GM18868 (cell line): ENCODE measurements at regions not wholly inside any gene's neighbourhood (a gene's known extent, or its start where the extent isn't known, plus 50 kb on each side); places are given as distances from the start of the nearest gene placed in this dataset.

Source experiments
- ATAC-seq: cut with Tn5 transposase; IDR thresholded peaks from one replicate; pipeline ENCODE4 v1.9.1; 2021; ENCODE audit warnings: mild to moderate bottlenecking, moderate library complexity; ENCODE audit not compliant: unreplicated experiment

- ATAC-seq = no peak
Observed at GRCh38 chr18:44473394-44474066, 207.2 kb upstream of the SETBP1 start.

GRCh38 chr18:44474067-44474411, 206.6 kb upstream of the SETBP1 start:
- ATAC-seq = no peak

- ATAC-seq = no peak
Observed at GRCh38 chr18:44474591-44474990, 206.1 kb upstream of the SETBP1 start.

GRCh38 chr18:44482761-44483160, 197.9 kb upstream of the SETBP1 start:
- no peak for ATAC-seq

GRCh38 chr18:44495151-44495550, 185.5 kb upstream of the SETBP1 start:
- ATAC-seq = peak; percentile 63

- no peak for ATAC-seq
Observed at GRCh38 chr18:44497311-44497710, 183.4 kb upstream of the SETBP1 start.

- ATAC-seq = no peak
Observed at GRCh38 chr18:44497757-44498490, 182.8 kb upstream of the SETBP1 start.

GRCh38 chr18:44500808-44501610, 179.7 kb upstream of the SETBP1 start:
- ATAC-seq = no peak

GRCh38 chr18:44502221-44502620, 178.5 kb upstream of the SETBP1 start:
- no peak for ATAC-seq

- peak; percentile 30 for ATAC-seq
Observed at GRCh38 chr18:44502790-44503189, 177.9 kb upstream of the SETBP1 start.

- no peak for ATAC-seq
Observed at GRCh38 chr18:44503854-44504253, 176.8 kb upstream of the SETBP1 start.

GRCh38 chr18:44507729-44508325, 172.9 kb upstream of the SETBP1 start:
- peak; percentile 91 for ATAC-seq

GRCh38 chr18:44508474-44508873, 172.2 kb upstream of the SETBP1 start:
- peak; percentile 24 for ATAC-seq

GRCh38 chr18:44509048-44509447, 171.6 kb upstream of the SETBP1 start:
- ATAC-seq = no peak

GRCh38 chr18:44510390-44510789, 170.3 kb upstream of the SETBP1 start:
- no peak for ATAC-seq

GRCh38 chr18:44513233-44513632, 167.5 kb upstream of the SETBP1 start:
- no peak for ATAC-seq

GRCh38 chr18:44514106-44514505, 166.6 kb upstream of the SETBP1 start:
- no peak for ATAC-seq

- ATAC-seq = no peak
Observed at GRCh38 chr18:44514766-44515165, 165.9 kb upstream of the SETBP1 start.

GRCh38 chr18:44516450-44516849, 164.2 kb upstream of the SETBP1 start:
- ATAC-seq = no peak

- ATAC-seq = no peak
Observed at GRCh38 chr18:44517136-44517535, 163.6 kb upstream of the SETBP1 start.

GRCh38 chr18:44518091-44518615, 162.5 kb upstream of the SETBP1 start:
- ATAC-seq = no peak
